GM21529 (cell line): ENCODE measurements at regions not wholly inside any gene's neighbourhood (a gene's known extent, or its start where the extent isn't known, plus 50 kb on each side); places are given as distances from the start of the nearest gene placed in this dataset.
"Not testable (repeated sequence)": the region's sequence is repeated elsewhere in the genome, so short reads cannot be mapped to it uniquely, and the experiment has no call there.

Source experiments
- ATAC-seq: cut with Tn5 transposase; IDR thresholded peaks from one replicate; pipeline ENCODE4 v1.9.1; 2021; ENCODE audit not compliant: unreplicated experiment

- ATAC-seq = no peak
Observed at GRCh38 chr20:53676987-53677386, 83.3 kb upstream of the ZNF217 start.

- no peak for ATAC-seq
Observed at GRCh38 chr20:53676519-53676822, 82.8 kb upstream of the ZNF217 start.

GRCh38 chr20:53672484-53673129 lies 79.0 kb upstream of the ZNF217 start:
- ATAC-seq = no peak

GRCh38 chr20:53671370-53671769 lies 77.7 kb upstream of the ZNF217 start:
- ATAC-seq = no peak

GRCh38 chr20:53669517-53670313 lies 76.1 kb upstream of the ZNF217 start:
- not testable (repeated sequence) for ATAC-seq

GRCh38 chr20:53668992-53669391 lies 75.4 kb upstream of the ZNF217 start:
- ATAC-seq = no peak

- ATAC-seq = no peak
Observed at GRCh38 chr20:53666144-53666543, 72.5 kb upstream of the ZNF217 start.

- no peak for ATAC-seq
Observed at GRCh38 chr20:53664121-53664520, 70.5 kb upstream of the ZNF217 start.

- not testable (repeated sequence) for ATAC-seq
Observed at GRCh38 chr20:53663521-53663920, 69.9 kb upstream of the ZNF217 start.

GRCh38 chr20:53662595-53662994 lies 69.0 kb upstream of the ZNF217 start:
- no peak for ATAC-seq

GRCh38 chr20:53660947-53661381 lies 67.3 kb upstream of the ZNF217 start:
- ATAC-seq = peak; percentile 40

- peak; percentile 13 for ATAC-seq
Observed at GRCh38 chr20:53660078-53660909, 66.7 kb upstream of the ZNF217 start.

- no peak for ATAC-seq
Observed at GRCh38 chr20:53658973-53659372, 65.3 kb upstream of the ZNF217 start.

- no peak for ATAC-seq
Observed at GRCh38 chr20:53658322-53658721, 64.7 kb upstream of the ZNF217 start.

- no peak for ATAC-seq
Observed at GRCh38 chr20:53657732-53658131, 64.1 kb upstream of the ZNF217 start.

GRCh38 chr20:53657279-53657678 lies 63.6 kb upstream of the ZNF217 start:
- no peak for ATAC-seq

- ATAC-seq = no peak
Observed at GRCh38 chr20:53656293-53657202, 62.9 kb upstream of the ZNF217 start.

- no peak for ATAC-seq
Observed at GRCh38 chr20:53655625-53656292, 62.1 kb upstream of the ZNF217 start.

- ATAC-seq = no peak
Observed at GRCh38 chr20:53654932-53655624, 61.4 kb upstream of the ZNF217 start.

GRCh38 chr20:53654521-53654920 lies 60.9 kb upstream of the ZNF217 start:
- ATAC-seq = not testable (repeated sequence)
